ENCODE measurements at regions not wholly inside any gene's neighbourhood (a gene's known extent, or its start where the extent isn't known, plus 50 kb on each side); places are given as distances from the start of the nearest gene placed in this dataset.

GRCh38 chr2:222050981-222051380 is 247.8 kb downstream of the PAX3 start:
- intact Hi-C loops (cut with micrococcal nuclease; ENCODE audit: unreplicated experiment) = no loop called here
- no peaks in the 10 kb centered on the region for H3K9me3 ChIP-seq
- Mint-ChIP-seq H3K27ac (ENCODE audit: unreplicated experiment) (no peak overlapping the region), H3K9me3 (ENCODE audit: unreplicated experiment) (no peaks in the 10 kb centered on the region), H3K36me3 (ENCODE audit: insufficient read depth, unreplicated experiment) (no peaks in the 10 kb centered on the region), H3K4me1 (ENCODE audit: low read depth, unreplicated experiment) (no peaks in the 10 kb centered on the region), H3K4me3 (ENCODE audit: unreplicated experiment) (no peak overlapping the region), H3K27me3 (ENCODE audit: insufficient read depth, unreplicated experiment) (peaks cover 27% of the 10 kb centered on the region)
- no peak for TF ChIP-seq CTCF (IDR thresholded peaks at IDR 0.05; ENCODE audit: insufficient read depth in 1 of 2, low read depth in 1 of 2, low read length in 1 of 2, severe bottlenecking in 1 of 2, unreplicated experiment in 1 of 2)
- H3K27me3 ChIP-seq (replicated peaks; ENCODE audit: control insufficient read depth, insufficient read depth, low read length) = no peaks in the 10 kb centered on the region
- H3K4me1 ChIP-seq = peaks cover 3% of the 10 kb centered on the region; the same call in 1 of the 2 replicates
- H3K36me3 ChIP-seq (ENCODE audit: control insufficient read depth, insufficient read depth, low read length) = no peaks in the 10 kb centered on the region
- no TSS peak for BruUV-seq (replicated peaks)
- no peak overlapping the region for H3K4me3 ChIP-seq (ENCODE audit: low read depth, low read length)
- ChIA-PET CTCF (interaction anchor here (1.2 kb wide), 1 partner anchor 12 kb away, joined by 3 read pairs; no protein-coding TSS in a partner anchor), POLR2A (no interaction called here)
- DNase-seq = no peak

- H3K4me1 ChIP-seq = peaks cover 3% of the 10 kb centered on the region; the same call in 1 of the 2 replicates
- CTCF ChIA-PET = interaction anchor here (1.2 kb wide), 1 partner anchor 11 kb away, joined by 3 read pairs; no protein-coding TSS in a partner anchor
These were observed 248.9 kb downstream of the PAX3 start for GRCh38 chr2:222049946-222050345.

GRCh38 chr2:222043897-222044296 is 254.9 kb downstream of the PAX3 start:
- H3K36me3 Mint-ChIP-seq (ENCODE audit: insufficient read depth, unreplicated experiment) = no peaks in the 10 kb centered on the region
- no peak for DNase-seq
- no peaks in the 10 kb centered on the region for H3K36me3 ChIP-seq (ENCODE audit: control insufficient read depth, insufficient read depth, low read length)
- no peaks in the 10 kb centered on the region for H3K9me3 ChIP-seq
- H3K4me3 ChIP-seq (ENCODE audit: low read depth, low read length) = no peak overlapping the region
- no TSS peak for BruUV-seq (replicated peaks)
- H3K27me3 ChIP-seq (replicated peaks; ENCODE audit: control insufficient read depth, insufficient read depth, low read length) = no peaks in the 10 kb centered on the region
- H3K4me3 Mint-ChIP-seq (ENCODE audit: unreplicated experiment) = no peak overlapping the region
- no peaks in the 10 kb centered on the region for H3K9me3 Mint-ChIP-seq (ENCODE audit: unreplicated experiment)
- no peaks in the 10 kb centered on the region for H3K4me1 Mint-ChIP-seq (ENCODE audit: low read depth, unreplicated experiment)
- peaks cover 14% of the 10 kb centered on the region for H3K27me3 Mint-ChIP-seq (ENCODE audit: insufficient read depth, unreplicated experiment)
- TF ChIP-seq CTCF (IDR thresholded peaks at IDR 0.05; ENCODE audit: insufficient read depth in 1 of 2, low read depth in 1 of 2, low read length in 1 of 2, severe bottlenecking in 1 of 2, unreplicated experiment in 1 of 2) = no peak
- intact Hi-C loops (cut with micrococcal nuclease; ENCODE audit: unreplicated experiment) = no loop called here
- ChIA-PET CTCF (no interaction called here), POLR2A (no interaction called here)
- H3K27ac Mint-ChIP-seq (ENCODE audit: unreplicated experiment) = no peak overlapping the region
- no peaks in the 10 kb centered on the region for H3K4me1 ChIP-seq

More at GRCh38 chr2:222049946-222050345, 248.9 kb downstream of the PAX3 start:
- no peak for DNase-seq
- peaks cover 27% of the 10 kb centered on the region for H3K27me3 Mint-ChIP-seq (ENCODE audit: insufficient read depth, unreplicated experiment)
- H3K27ac Mint-ChIP-seq (ENCODE audit: unreplicated experiment) = no peak overlapping the region
- no peak for TF ChIP-seq CTCF (IDR thresholded peaks at IDR 0.05; ENCODE audit: insufficient read depth in 1 of 2, low read depth in 1 of 2, low read length in 1 of 2, severe bottlenecking in 1 of 2, unreplicated experiment in 1 of 2)
- H3K9me3 ChIP-seq = no peaks in the 10 kb centered on the region
- intact Hi-C loops (cut with micrococcal nuclease; ENCODE audit: unreplicated experiment) = no loop called here
- H3K4me3 Mint-ChIP-seq (ENCODE audit: unreplicated experiment) = no peak overlapping the region
- no peaks in the 10 kb centered on the region for H3K36me3 Mint-ChIP-seq (ENCODE audit: insufficient read depth, unreplicated experiment)
- H3K4me3 ChIP-seq (ENCODE audit: low read depth, low read length) = no peak overlapping the region
- POLR2A ChIA-PET = no interaction called here
- H3K4me1 Mint-ChIP-seq (ENCODE audit: low read depth, unreplicated experiment) = no peaks in the 10 kb centered on the region
- no peaks in the 10 kb centered on the region for H3K27me3 ChIP-seq (replicated peaks; ENCODE audit: control insufficient read depth, insufficient read depth, low read length)
- H3K36me3 ChIP-seq (ENCODE audit: control insufficient read depth, insufficient read depth, low read length) = no peaks in the 10 kb centered on the region
- no peaks in the 10 kb centered on the region for H3K9me3 Mint-ChIP-seq (ENCODE audit: unreplicated experiment)
- no TSS peak for BruUV-seq (replicated peaks)
